Fibroblast of the aortic adventitia (primary cell): ENCODE measurements at regions not wholly inside any gene's neighbourhood (a gene's known extent, or its start where the extent isn't known, plus 50 kb on each side); places are given as distances from the start of the nearest gene placed in this dataset.

Experiments
- DNase-seq: peaks from one replicate; pipeline ENCODE4 v3.0.0-alpha.2; 2010; ENCODE audit warnings: low read depth
- H3K4me3 ChIP-seq: 2 replicates; pipeline ENCODE4 v1.5.1; 2011; ENCODE audit warnings: low read depth, mild to moderate bottlenecking, control low read depth, low read length, moderate library complexity
- TF ChIP-seq, protein P1 (sequence below): IDR thresholded peaks from 2 replicates; pipeline ENCODE4 v1.5.1; 2011; ENCODE audit warnings: mild to moderate bottlenecking, low read length, control low read depth, inconsistent platforms; ENCODE audit not compliant: insufficient read depth

DNA sequence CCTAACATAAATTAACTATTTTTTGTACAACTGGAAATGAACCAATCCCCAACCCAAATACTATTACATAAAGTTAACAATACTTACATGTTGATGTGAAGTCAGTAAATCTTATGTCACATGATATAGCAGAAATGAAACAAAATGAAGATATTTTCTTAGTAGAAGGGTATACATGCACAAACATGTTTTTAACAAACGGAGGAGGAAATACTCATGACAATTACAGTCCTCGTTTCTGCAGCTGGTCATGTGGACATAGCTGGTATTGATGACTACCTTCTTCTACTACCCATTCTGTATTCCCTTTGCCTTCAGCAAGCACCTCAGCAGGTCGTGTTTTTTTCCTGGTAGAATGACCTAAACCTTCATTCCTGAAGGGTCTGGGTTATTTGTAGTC is 252.3 kb downstream of the HTR7 start:
- no peak for DNase-seq
- TF ChIP-seq, protein P1, sequence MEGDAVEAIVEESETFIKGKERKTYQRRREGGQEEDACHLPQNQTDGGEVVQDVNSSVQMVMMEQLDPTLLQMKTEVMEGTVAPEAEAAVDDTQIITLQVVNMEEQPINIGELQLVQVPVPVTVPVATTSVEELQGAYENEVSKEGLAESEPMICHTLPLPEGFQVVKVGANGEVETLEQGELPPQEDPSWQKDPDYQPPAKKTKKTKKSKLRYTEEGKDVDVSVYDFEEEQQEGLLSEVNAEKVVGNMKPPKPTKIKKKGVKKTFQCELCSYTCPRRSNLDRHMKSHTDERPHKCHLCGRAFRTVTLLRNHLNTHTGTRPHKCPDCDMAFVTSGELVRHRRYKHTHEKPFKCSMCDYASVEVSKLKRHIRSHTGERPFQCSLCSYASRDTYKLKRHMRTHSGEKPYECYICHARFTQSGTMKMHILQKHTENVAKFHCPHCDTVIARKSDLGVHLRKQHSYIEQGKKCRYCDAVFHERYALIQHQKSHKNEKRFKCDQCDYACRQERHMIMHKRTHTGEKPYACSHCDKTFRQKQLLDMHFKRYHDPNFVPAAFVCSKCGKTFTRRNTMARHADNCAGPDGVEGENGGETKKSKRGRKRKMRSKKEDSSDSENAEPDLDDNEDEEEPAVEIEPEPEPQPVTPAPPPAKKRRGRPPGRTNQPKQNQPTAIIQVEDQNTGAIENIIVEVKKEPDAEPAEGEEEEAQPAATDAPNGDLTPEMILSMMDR, result no peak
- no peak overlapping the region for H3K4me3 ChIP-seq

DNA sequence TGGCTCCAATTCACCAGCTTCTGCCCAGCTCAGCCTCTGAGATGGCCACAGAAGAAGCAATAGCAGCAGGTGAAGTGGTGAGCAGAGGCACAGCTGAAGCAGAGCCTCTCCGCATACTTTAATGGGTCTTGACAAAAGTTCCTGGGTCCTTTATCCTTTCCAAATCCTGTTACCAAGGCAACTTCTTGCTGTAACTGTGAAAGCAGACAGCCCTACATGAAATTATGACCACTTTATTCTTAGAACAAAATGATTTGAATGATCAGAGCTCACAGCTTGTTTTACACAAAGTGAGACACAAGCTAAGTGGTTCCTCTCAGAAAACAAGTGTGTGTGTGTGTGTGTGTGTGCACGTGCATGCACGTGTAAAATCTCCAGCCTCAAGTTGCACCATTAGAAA is 245.6 kb downstream of the HTR7 start:
- H3K4me3 ChIP-seq, result no peak overlapping the region
- no peak for DNase-seq
- TF ChIP-seq, protein P1, result no peak

DNA sequence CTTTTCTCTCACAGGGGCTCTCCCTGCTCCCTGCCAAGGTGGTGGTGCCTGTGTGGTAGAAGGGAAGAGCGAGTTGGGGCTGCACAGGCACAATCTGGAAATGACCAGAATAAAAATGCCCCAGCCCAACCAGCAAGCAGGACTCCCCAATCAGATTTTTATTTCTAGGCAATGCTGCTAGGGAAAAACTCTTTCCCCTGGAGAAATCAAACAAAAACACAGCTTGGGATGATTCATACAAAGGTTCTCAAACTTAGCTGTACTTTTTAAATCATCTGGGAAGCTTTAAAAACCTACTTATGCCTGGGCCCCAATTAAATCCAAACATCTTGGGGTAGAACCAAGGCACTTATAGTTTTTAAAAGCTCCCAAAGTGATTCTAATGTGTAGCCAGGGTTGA is 243.2 kb downstream of the HTR7 start:
- TF ChIP-seq, protein P1, result no peak
- no peak overlapping the region for H3K4me3 ChIP-seq
- DNase-seq, result peak; percentile 7

DNA sequence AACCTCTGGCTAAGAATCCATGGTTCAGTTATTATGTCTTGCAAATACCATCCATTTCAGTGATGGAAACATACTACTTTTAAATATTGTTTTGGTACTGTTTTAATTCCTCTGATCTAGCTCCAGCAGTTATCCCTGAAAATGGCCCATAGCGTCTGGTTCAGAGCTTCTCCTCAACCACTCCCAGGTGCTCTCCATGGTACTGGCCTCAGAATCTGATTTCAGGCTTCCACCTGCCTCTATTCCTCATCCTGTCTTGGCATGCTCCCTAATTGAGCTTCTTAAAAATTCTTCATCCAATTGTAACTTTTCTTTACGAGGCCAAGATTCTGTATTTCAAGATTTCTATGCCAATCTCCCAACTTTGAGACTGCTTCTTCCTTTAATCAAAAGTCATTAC is 236.3 kb downstream of the HTR7 start:
- TF ChIP-seq, protein P1, result no peak
- peak; percentile 18 for DNase-seq
- no peak overlapping the region for H3K4me3 ChIP-seq

DNA sequence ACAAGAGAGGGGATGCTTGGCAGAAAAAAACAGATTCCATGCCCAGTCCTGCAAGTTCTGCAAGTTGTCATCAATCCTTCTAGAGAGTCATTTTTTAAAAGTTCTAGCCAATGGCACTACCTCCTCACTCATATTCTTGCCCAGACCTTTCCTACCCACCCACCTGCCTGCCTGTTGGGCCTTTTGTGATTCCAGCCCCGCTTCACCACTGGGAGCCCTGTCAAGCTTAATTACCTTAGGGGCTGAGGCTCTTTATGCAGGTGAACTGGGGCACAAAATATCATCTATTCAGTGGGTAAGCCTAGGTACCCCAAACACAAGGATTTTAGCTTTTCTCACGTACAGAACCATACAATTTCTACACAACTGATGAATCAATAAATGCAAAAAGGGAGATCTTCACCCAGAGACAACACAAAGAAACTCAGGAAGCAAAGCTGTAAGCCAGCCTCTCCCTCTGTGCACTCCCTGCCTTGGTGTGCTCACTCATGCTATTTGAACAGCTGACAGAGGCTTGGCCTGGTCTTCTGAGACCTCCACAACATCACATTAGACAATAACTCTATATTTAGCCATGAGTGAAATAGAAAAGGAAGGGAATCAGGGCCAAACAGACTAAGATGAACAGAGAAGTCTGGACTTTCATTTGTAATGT is 222.6 kb downstream of the HTR7 start:
- TF ChIP-seq, protein P1, result no peak
- DNase-seq, result peak; percentile 23
- H3K4me3 ChIP-seq, result no peak overlapping the region

DNA sequence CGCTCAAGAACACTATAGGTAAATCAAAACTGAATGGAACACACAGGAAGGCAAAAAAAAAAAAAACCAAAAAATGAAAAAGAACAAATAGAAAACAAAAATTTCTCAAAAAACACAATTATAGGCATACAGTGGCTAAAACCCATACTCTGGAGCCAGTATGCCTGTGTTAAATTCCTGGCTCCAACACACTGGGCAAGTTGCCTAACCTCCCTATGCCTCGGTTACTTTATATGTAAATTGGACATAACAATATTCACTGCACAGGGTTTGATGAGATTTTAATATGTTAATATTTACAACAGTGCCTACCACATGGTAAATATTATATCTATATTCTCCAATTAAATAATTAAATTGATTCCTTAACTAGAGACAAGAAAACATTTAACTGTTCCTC is 217.1 kb downstream of the HTR7 start:
- TF ChIP-seq, protein P1, result no peak
- DNase-seq, result no peak
- no peak overlapping the region for H3K4me3 ChIP-seq

DNA sequence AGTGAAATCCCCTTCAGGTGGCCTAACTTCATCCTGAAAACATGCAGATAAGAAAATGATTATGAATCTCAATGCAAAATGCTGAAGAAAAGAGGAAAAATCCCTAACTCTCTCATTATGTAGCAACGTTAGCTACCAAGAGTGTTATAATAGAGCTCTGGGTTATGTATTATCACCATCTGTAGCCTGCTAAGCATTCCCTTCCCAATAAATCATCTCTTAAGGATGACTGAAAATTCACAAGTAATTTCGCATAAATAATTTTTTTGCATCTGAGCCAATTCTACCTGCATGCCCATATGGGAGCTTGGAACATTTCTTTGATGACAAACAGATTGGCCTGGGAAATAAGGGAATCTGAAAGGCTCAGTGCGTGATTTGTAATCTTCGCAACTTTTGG is 216.1 kb downstream of the HTR7 start:
- TF ChIP-seq, protein P1, result no peak
- DNase-seq, result no peak
- no peak overlapping the region for H3K4me3 ChIP-seq
